ENCODE measurements at regions not wholly inside any gene's neighbourhood (a gene's known extent, or its start where the extent isn't known, plus 50 kb on each side); places are given as distances from the start of the nearest gene placed in this dataset.

DNA sequence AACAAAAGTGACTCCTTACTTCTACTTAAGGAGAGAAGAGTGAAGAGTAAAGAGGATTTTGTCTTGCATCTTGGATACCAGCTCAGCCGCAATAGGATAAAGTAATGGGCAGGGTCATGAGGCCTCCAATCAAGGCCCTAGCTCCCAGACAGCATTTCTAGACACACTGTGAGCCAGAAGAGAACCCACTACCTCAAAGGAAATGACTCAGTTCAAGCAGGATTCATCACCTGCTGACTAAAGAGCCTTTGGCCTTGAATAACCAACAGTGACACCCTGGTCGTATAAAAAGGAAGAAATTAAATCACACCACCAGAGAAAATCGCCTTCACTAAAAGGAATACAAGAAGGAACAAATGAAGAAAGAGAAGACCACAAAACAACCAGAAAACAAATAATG, 416.1 kb downstream of the PCDH18 start:
- no peak for FAIRE-seq
- Histone ChIP-seq H3K9me3 (no peaks in the 10 kb centered on the region), H3K36me3 (no peaks in the 10 kb centered on the region), H3K27me3 (no peaks in the 10 kb centered on the region), H3K27ac (no peak overlapping the region), H3K4me1 (no peaks in the 10 kb centered on the region), H3K4me3 (no peak overlapping the region)
- TF ChIP-seq, protein P1, sequence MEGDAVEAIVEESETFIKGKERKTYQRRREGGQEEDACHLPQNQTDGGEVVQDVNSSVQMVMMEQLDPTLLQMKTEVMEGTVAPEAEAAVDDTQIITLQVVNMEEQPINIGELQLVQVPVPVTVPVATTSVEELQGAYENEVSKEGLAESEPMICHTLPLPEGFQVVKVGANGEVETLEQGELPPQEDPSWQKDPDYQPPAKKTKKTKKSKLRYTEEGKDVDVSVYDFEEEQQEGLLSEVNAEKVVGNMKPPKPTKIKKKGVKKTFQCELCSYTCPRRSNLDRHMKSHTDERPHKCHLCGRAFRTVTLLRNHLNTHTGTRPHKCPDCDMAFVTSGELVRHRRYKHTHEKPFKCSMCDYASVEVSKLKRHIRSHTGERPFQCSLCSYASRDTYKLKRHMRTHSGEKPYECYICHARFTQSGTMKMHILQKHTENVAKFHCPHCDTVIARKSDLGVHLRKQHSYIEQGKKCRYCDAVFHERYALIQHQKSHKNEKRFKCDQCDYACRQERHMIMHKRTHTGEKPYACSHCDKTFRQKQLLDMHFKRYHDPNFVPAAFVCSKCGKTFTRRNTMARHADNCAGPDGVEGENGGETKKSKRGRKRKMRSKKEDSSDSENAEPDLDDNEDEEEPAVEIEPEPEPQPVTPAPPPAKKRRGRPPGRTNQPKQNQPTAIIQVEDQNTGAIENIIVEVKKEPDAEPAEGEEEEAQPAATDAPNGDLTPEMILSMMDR (IDR thresholded peaks at IDR 0.05): no peak
- intact Hi-C loops (cut with DNase I): no loop called here
- 65 to 75% methylated on average over 3 of the region's 3 CpGs for whole genome bisulfite sequencing, 2 donors
- ATAC-seq: no peak
- DNase-seq: no peak

DNA sequence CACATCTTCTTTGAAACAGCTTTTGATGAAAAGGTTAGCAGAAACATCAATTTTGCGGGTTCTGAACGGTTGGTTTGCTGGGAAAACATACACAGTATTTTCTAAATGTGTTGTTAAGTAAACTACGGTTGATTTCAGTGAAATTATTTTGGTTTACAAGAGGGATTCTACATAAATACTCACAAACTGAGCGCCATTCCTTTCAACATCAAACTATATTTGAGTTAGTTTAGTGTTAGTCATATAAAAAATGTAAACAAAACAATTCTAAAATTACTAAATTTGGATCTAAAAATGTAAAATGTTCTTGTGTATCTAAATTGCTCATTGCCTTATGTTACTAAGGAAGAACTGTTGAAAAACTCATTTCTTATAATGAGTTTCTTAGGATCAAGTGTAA, 425.6 kb downstream of the PCDH18 start:
- FAIRE-seq (no peak), ATAC-seq (no peak), DNase-seq (no peak)
- H3K9me3 ChIP-seq: no peaks in the 10 kb centered on the region
- intact Hi-C loops (cut with DNase I): no loop called here
- H3K27me3 ChIP-seq: no peaks in the 10 kb centered on the region
- no peak overlapping the region for H3K4me3 ChIP-seq
- TF ChIP-seq, protein P1 (IDR thresholded peaks at IDR 0.05): no peak
- H3K4me1 ChIP-seq: no peaks in the 10 kb centered on the region
- 58 to 70% methylated on average over 4 of the region's 4 CpGs for WGBS, 2 donors
- no peaks in the 10 kb centered on the region for H3K36me3 ChIP-seq
- H3K27ac ChIP-seq: no peak overlapping the region

DNA sequence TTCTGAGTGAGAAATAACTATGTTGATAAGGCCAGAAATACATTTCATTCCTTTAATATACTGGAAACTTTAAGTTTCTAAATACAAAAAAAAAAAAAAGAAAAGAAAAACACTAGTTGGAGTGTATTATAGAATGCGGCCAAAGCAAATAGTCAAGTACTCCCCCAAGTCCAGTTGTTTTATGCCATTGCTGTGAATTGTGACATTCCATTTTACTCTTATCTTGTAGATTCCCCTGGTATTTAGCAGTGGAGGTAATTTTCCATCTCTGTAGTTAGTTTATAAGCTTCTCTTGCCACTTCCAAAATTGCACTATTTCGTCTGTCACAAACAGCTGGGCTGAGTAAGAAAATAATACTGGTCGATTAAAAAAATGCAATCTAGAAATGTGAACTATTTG, 426.0 kb downstream of the PCDH18 start:
- FAIRE-seq (no peak), DNase-seq (no peak), ATAC-seq (no peak)
- Histone ChIP-seq H3K27ac (no peak overlapping the region), H3K9me3 (no peaks in the 10 kb centered on the region), H3K4me1 (no peaks in the 10 kb centered on the region), H3K27me3 (no peaks in the 10 kb centered on the region), H3K4me3 (no peak overlapping the region), H3K36me3 (no peaks in the 10 kb centered on the region)
- 60 to 69% methylated on average over 3 of the region's 3 CpGs for WGBS, 2 donors
- TF ChIP-seq, protein P1 (IDR thresholded peaks at IDR 0.05): no peak
- intact Hi-C loops (cut with DNase I): no loop called here

DNA sequence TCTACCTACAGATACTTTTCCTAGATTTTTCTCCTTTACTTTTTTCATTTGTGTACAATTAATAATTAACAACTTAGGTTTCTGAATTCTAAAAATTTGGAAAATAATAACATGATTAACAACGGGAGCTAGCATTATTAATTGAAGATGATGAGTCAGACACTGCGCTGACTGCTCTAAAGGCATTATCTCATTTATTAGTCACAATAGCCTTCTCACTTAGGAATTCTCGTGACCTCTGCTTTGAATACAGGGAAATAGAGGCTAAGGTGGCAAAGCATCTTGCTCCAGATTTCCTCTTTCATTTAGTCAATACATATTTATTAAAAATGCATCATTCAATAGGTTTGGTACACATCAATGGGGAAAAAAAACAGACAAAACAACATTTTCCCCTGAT, 441.3 kb downstream of the PCDH18 start:
- TF ChIP-seq, protein P1 (IDR thresholded peaks at IDR 0.05): no peak
- Histone ChIP-seq H3K36me3 (no peaks in the 10 kb centered on the region), H3K4me1 (no peaks in the 10 kb centered on the region), H3K27ac (no peak overlapping the region), H3K27me3 (no peaks in the 10 kb centered on the region), H3K4me3 (no peak overlapping the region), H3K9me3 (no peaks in the 10 kb centered on the region)
- FAIRE-seq: no peak
- intact Hi-C loops (cut with DNase I): no loop called here
- WGBS, 2 donors: 56 to 72% methylated on average over 3 of the region's 3 CpGs
- ATAC-seq: no peak
- no peak for DNase-seq

DNA sequence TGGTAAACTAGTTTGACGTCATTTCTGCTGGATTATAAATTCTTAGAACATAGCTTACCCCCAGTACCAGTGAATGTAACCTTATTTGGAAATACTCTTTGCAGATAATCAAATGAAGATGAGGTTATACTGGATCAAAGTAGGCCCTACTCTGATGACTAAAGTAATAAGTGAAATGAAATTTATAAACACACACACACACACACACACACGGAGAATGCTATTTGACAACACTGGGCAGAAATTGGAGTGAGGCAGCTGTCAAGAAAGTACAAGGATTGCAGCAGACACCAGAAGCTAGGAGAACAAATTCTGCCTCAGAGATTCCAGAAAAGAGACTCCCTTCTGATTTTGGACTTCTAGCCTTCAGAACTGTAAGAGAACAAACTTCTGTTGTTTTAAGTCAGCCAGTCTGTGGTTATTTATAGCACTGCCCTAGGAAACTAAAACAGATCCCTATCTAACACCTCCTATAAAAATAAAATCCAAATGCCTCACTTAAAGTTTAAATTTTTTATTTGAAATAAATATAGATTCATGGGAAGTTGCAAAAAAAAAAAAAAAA, 448.6 kb downstream of the PCDH18 start:
- FAIRE-seq (no peak), ATAC-seq (no peak), DNase-seq (no peak)
- Histone ChIP-seq H3K27me3 (no peaks in the 10 kb centered on the region), H3K4me1 (no peaks in the 10 kb centered on the region), H3K36me3 (no peaks in the 10 kb centered on the region), H3K4me3 (no peak overlapping the region), H3K27ac (no peak overlapping the region), H3K9me3 (no peaks in the 10 kb centered on the region)
- TF ChIP-seq, protein P1 (IDR thresholded peaks at IDR 0.05): no peak
- intact Hi-C loops (cut with DNase I): no loop called here
- 34 to 43% methylated on average over 2 of the region's 2 CpGs for WGBS, 2 donors
